LNCaP clone FGC (cell line): ENCODE measurements at regions not wholly inside any gene's neighbourhood (a gene's known extent, or its start where the extent isn't known, plus 50 kb on each side); places are given as distances from the start of the nearest gene placed in this dataset.

ENCODE experiments used
- DNase-seq: peaks from one replicate; pipeline ENCODE4 v3.0.0-alpha.2; 2011; ENCODE audit warnings: low read depth
- H3K4me3 ChIP-seq: 2 replicates; pipeline ENCODE4 v1.5.1; 2011; ENCODE audit warnings: mild to moderate bottlenecking, low read depth, low read length, control low read depth
- CTCF ChIP-seq: IDR thresholded peaks from 2 replicates; pipeline ENCODE4 v1.5.1; 2012; ENCODE audit warnings: mild to moderate bottlenecking; ENCODE audit not compliant: control insufficient read depth, insufficient read depth; ENCODE audit errors: extremely low read depth

- DNase-seq: no peak
Measured at GRCh38 chr12:5206401-5207175, 162.9 kb downstream of the KCNA5 start.

GRCh38 chr12:5210179-5210922 is 166.7 kb downstream of the KCNA5 start:
- no peak overlapping the region for H3K4me3 ChIP-seq
- TF ChIP-seq CTCF: no peak
- DNase-seq: no peak

More at GRCh38 chr12:5206401-5207175, 162.9 kb downstream of the KCNA5 start:
- TF ChIP-seq CTCF: no peak
- no peak overlapping the region for H3K4me3 ChIP-seq

- TF ChIP-seq CTCF: no peak
- no peak overlapping the region for H3K4me3 ChIP-seq
- no peak for DNase-seq
Measured at GRCh38 chr12:5210923-5211290, 167.2 kb downstream of the KCNA5 start.

GRCh38 chr12:5213336-5213735 is 169.7 kb downstream of the KCNA5 start:
- DNase-seq: no peak
- no peak overlapping the region for H3K4me3 ChIP-seq
- TF ChIP-seq CTCF: no peak

- no peak for TF ChIP-seq CTCF
- no peak for DNase-seq
Measured at GRCh38 chr12:5213990-5214389, 170.3 kb downstream of the KCNA5 start.

GRCh38 chr12:5217936-5218335 is 174.3 kb downstream of the KCNA5 start:
- no peak for TF ChIP-seq CTCF
- H3K4me3 ChIP-seq: no peak overlapping the region

More at GRCh38 chr12:5213990-5214389, 170.3 kb downstream of the KCNA5 start:
- no peak overlapping the region for H3K4me3 ChIP-seq

More at GRCh38 chr12:5217936-5218335, 174.3 kb downstream of the KCNA5 start:
- no peak for DNase-seq
